ENCODE measurements at regions not wholly inside any gene's neighbourhood (a gene's known extent, or its start where the extent isn't known, plus 50 kb on each side); places are given as distances from the start of the nearest gene placed in this dataset.

- ATAC-seq (peak in 7 of 8 donors; percentile 35 to 70 (median 56)), DNase-seq (peak in 1 of 2 donors; percentile 39)
- H3K4me1 ChIP-seq = peaks cover 0 to 35% (median 19%) of the 10 kb centered on the region in 9 donors
- no peaks in the 10 kb centered on the region for H3K36me3 ChIP-seq
- no peak overlapping the region for H3K4me3 ChIP-seq
- 44 to 50% methylated on average over 10 of the region's 10 CpGs for WGBS, 2 donors
- no peaks in the 10 kb centered on the region for H3K9me3 ChIP-seq
- H3K27ac ChIP-seq = peak overlapping the region in 5 of 10 donors; percentile 34 to 76 (median 46)
- H3K27me3 ChIP-seq = peaks cover 0 to 2% (median 0%) of the 10 kb centered on the region in 7 donors
- intact Hi-C loops (cut with DNase I) = loop anchor here in 1 of 10 donors (5.0 to 10.0 kb wide), 3 partner anchors 87 to 349 kb away; partner anchors contain the start of gene FOXO1
- TF ChIP-seq, protein P1, sequence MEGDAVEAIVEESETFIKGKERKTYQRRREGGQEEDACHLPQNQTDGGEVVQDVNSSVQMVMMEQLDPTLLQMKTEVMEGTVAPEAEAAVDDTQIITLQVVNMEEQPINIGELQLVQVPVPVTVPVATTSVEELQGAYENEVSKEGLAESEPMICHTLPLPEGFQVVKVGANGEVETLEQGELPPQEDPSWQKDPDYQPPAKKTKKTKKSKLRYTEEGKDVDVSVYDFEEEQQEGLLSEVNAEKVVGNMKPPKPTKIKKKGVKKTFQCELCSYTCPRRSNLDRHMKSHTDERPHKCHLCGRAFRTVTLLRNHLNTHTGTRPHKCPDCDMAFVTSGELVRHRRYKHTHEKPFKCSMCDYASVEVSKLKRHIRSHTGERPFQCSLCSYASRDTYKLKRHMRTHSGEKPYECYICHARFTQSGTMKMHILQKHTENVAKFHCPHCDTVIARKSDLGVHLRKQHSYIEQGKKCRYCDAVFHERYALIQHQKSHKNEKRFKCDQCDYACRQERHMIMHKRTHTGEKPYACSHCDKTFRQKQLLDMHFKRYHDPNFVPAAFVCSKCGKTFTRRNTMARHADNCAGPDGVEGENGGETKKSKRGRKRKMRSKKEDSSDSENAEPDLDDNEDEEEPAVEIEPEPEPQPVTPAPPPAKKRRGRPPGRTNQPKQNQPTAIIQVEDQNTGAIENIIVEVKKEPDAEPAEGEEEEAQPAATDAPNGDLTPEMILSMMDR (IDR thresholded peaks at IDR 0.05) = no peak
Measured at GRCh38 chr13:40315416-40316064, 350.9 kb downstream of the FOXO1 start.

DNA sequence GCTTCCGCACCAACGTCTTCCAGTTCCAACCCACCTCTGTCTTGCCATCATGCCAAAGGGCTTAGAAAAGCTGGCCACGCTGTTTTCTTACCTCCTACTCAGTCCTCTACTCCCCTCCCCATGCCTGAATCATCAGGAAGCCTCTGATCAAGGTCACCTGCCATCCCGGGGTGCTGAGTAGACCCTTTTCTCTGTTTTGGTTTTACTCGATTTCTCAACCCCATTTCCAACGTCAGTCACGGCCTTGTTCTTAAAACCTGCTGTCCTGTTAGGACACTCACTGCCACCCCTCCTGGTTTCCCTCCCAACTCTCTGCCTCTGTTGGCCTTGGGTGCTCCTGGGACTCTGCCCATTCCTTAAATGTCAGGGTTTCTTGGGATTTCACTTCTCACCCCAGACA, 350.1 kb downstream of the FOXO1 start:
- peaks cover 0 to 2% (median 0%) of the 10 kb centered on the region in 7 donors for H3K27me3 ChIP-seq
- no peaks in the 10 kb centered on the region for H3K9me3 ChIP-seq
- H3K27ac ChIP-seq = no peak overlapping the region
- peaks cover 0 to 35% (median 19%) of the 10 kb centered on the region in 9 donors for H3K4me1 ChIP-seq
- no peak overlapping the region for H3K4me3 ChIP-seq
- ATAC-seq (no peak), DNase-seq (no peak)
- WGBS, 2 donors = 88% methylated on average over 7 of the region's 7 CpGs
- no peaks in the 10 kb centered on the region for H3K36me3 ChIP-seq
- intact Hi-C loops (cut with DNase I) = loop anchor here in 1 of 10 donors (5.0 to 10.0 kb wide), 3 partner anchors 86 to 348 kb away; partner anchors contain the start of gene FOXO1
- TF ChIP-seq, protein P1 (IDR thresholded peaks at IDR 0.05) = no peak

- peaks cover 0 to 35% (median 19%) of the 10 kb centered on the region in 9 donors for H3K4me1 ChIP-seq
- DNase-seq (no peak), ATAC-seq (no peak)
- H3K9me3 ChIP-seq = peaks cover 0 to 13% (median 1%) of the 10 kb centered on the region in 11 donors
- intact Hi-C loops (cut with DNase I) = loop anchor here in 1 of 10 donors (5.0 to 10.0 kb wide), 3 partner anchors 84 to 347 kb away; partner anchors contain the start of gene FOXO1
- H3K27me3 ChIP-seq = peaks cover 0 to 2% (median 0%) of the 10 kb centered on the region in 7 donors
- no peak overlapping the region for H3K4me3 ChIP-seq
- no peak overlapping the region for H3K27ac ChIP-seq
- WGBS, 2 donors = 66 to 74% methylated on average over 2 of the region's 2 CpGs
- TF ChIP-seq, protein P1 (IDR thresholded peaks at IDR 0.05) = no peak
- no peaks in the 10 kb centered on the region for H3K36me3 ChIP-seq
Measured at GRCh38 chr13:40317980-40318327, 348.5 kb downstream of the FOXO1 start.

- H3K4me3 ChIP-seq = no peak overlapping the region
- peaks cover 0 to 31% (median 19%) of the 10 kb centered on the region in 9 donors for H3K4me1 ChIP-seq
- H3K36me3 ChIP-seq = no peaks in the 10 kb centered on the region
- no peak overlapping the region for H3K27ac ChIP-seq
- ATAC-seq (peak in 5 of 8 donors; percentile 22 to 70 (median 36)), DNase-seq (peak; percentile 41 to 61)
- TF ChIP-seq, protein P1 (IDR thresholded peaks at IDR 0.05) = no peak
- intact Hi-C loops (cut with DNase I) = loop anchor here in 1 of 10 donors (5.0 to 10.0 kb wide), 3 partner anchors 84 to 346 kb away; partner anchors contain the start of gene FOXO1
- H3K9me3 ChIP-seq = peaks cover 0 to 17% (median 3%) of the 10 kb centered on the region in 11 donors
- H3K27me3 ChIP-seq = peaks cover 0 to 2% (median 0%) of the 10 kb centered on the region in 7 donors
- 3 to 17% methylated on average over 2 of the region's 2 CpGs for WGBS, 2 donors
Measured at GRCh38 chr13:40318366-40318765, 348.1 kb downstream of the FOXO1 start.

Data from heart right ventricle (tissue), 16 donors.